Epidermal melanocyte (primary cell): ENCODE measurements at regions not wholly inside any gene's neighbourhood (a gene's known extent, or its start where the extent isn't known, plus 50 kb on each side); places are given as distances from the start of the nearest gene placed in this dataset.
"Not testable (repeated sequence)": the region's sequence is repeated elsewhere in the genome, so short reads cannot be mapped to it uniquely, and the experiment has no call there.

Experiments used
- DNase-seq: peaks from one replicate; pipeline ENCODE4 v3.0.0; 2011; ENCODE audit warnings: low spot score; ENCODE audit not compliant: insufficient read length

DNA sequence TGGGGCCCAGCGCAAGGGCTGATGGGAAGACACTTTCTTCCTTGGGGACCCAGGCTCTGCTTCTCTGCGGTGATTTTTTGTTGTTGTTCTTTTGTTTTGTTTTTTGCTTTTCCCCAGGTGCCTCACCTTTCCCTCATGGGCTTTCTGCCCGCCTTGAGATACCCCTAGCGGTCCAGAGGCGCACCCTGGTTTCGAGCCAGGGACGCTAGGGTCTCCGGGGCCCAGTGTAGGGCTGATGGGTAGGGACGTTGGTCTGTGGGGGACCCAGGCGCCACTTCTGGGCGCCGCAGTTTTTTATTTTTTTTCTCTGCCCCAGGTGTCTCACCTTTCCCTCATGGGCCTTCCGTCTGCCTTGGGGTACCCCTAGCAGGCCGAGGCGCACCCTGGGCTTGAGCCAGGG, 192.7 kb downstream of the POTEG start:
- DNase-seq: not testable (repeated sequence)

DNA sequence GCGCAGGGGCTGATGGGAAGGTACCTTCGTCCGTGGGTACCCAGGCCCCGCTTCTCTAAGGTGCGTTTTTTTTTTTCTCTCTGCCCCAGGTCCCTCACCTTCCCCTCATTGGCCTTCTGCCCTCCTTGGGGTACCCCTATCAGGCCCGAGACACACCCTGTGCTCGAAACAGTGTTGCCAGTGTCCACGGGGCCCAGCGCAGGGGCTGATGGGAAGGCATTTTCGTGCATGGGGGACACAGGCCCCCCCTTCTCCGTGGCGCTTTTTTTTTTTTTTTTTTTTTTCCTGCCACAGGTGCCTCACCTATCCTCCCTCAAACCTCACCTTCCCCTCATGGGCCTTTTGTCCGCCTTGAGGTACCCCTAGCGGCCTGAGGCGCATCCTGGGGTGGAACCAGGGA, 191.6 kb downstream of the POTEG start:
- DNase-seq: not testable (repeated sequence)

GRCh38 chr14:19266908-19267307, 167.2 kb downstream of the POTEG start:
- DNase-seq: not testable (repeated sequence)

DNA sequence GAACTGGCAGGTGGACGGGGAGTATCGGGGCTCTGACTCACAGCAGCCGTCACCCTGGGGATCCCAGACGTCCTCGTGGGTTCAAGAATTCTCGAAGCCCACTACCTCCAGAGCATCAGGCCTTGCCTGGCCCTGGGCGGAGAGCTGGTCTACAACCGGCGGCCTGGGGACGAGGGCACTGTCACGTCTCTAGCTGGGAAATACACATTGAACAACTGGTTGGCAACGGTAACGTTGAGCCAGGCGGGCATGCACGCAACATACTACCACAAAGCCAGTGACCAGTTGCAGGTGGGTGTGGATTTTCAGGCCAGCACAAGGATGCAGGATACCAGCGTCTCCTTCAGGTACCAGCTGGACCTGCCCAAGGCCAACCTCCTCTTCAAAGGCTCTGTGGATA, 166.5 kb downstream of the POTEG start:
- DNase-seq: not testable (repeated sequence)

- not testable (repeated sequence) for DNase-seq
These were observed 166.0 kb downstream of the POTEG start for GRCh38 chr14:19268047-19268627.

DNA sequence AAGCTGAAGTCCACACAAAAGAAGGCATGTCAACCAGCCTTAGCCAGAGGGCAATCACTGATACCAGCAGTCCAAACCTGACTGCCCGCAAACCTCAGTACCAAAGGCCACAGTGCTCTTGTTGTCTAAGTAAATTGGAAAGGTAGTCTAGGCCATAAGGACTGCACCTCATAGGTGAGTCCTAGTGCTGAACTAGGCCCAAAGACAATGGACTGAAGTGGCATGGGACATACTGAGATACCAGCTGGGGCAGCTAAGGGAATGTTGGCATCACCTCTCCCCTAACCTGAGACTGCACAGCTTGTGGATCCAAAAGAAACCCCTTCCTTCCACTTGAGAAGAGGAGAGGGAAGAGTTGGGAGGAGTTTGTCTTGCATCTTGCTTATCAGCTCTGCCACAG, 161.9 kb downstream of the POTEG start:
- not testable (repeated sequence) for DNase-seq

DNA sequence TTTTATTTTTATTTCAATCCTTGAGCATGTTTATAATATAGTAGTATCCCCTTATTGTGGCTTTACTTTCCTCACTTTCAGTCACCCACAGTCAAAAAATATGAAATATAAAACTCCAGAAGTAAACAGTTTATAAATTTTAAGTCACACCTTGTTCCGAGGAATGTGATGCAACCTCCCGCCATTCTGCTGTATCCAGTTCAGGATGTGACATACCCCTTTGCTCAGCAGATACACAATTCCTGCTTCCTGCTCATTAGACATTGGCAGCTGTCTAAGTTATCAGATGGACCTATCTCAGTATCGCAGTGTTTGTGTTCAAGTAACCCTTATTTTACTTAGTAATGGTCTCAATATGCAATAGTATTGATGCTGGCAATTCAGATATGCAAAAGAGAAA, 144.5 kb downstream of the POTEG start:
- DNase-seq: not testable (repeated sequence)

- not testable (repeated sequence) for DNase-seq
These were observed 133.9 kb downstream of the POTEG start for GRCh38 chr14:19300243-19300642.

DNA sequence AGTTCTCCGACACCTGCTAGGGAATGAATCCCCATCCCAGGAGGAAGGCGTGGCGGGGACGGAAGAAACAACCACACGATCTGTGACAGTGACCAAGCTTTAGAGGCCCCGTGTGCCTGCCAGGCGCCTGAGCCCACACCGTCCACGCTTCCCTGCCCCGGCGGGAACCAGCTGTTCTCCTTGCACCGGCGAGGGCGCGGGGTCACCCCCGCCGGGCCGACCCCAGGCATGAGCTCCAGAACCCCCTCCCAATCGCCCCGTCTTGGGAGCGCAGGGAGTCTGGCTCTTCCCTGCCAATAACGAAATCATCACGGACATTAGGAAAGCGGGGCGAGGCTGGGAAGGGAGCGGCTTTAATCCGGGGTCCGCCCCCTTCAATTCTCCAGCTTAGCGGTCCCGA, 133.3 kb downstream of the POTEG start:
- DNase-seq: not testable (repeated sequence)

DNA sequence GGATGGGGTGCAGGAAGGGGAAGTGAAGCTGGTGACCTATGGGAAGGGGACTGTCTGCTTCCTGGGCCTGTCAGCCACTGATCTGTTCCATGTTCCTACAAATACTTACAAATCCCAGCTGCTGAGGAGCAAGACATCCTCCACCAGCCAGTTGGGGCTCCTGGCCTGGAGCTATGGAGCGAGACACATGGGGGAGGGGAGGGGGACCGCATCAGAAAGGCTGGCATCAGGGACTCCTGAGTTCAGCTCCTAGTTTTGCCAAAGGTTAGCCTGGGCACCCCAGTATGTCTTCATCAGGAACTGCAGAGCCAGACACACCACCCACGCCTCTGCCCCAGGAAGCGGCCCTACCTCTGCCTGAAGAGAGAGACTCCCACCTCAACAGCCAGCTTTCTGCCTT, 130.3 kb downstream of the POTEG start:
- not testable (repeated sequence) for DNase-seq

- DNase-seq: not testable (repeated sequence)
These were observed 129.7 kb downstream of the POTEG start for GRCh38 chr14:19304442-19304841.

GRCh38 chr14:19304918-19305317, 129.2 kb downstream of the POTEG start:
- DNase-seq: not testable (repeated sequence)

GRCh38 chr14:19305776-19306175, 128.4 kb downstream of the POTEG start:
- DNase-seq: not testable (repeated sequence)

DNA sequence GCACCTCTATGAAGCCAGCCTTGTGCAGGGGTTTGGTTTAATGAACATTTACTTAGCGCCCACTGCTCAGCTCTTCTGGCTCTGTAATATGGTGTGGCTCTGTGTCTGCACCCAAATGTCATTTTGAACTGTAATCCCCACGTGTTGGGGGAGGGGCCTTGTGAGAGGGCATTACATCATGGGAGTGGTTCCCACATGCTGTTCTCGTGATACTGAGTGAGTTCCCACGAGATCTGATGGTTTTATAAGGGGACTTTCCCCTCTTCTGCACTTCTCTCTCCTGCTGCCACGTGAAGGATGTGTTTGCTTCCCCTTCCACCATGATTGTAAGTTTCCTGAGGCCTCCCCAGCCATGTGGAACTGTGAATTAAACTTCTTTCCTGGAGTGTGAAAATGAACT, 127.7 kb downstream of the POTEG start:
- not testable (repeated sequence) for DNase-seq

- not testable (repeated sequence) for DNase-seq
These were observed 123.1 kb downstream of the POTEG start for GRCh38 chr14:19311023-19311422.

DNA sequence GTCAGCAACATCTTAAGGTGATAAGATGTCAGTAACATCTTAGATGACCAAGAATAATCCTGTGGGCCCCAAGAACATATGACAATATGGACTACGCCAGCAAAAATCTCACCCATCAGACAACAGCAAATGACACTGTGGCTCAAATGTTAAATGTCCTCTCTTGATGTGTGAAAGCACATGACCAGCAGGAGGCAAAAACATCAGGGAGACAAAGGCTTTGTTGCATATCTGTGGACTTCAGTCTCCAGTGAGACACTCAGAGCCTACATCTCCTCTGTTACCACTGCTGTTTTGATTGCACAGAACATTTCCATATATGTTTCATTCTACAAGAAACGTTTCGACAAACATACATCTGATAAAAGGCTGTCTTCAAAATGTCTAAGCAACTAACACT, 103.5 kb downstream of the POTEG start:
- DNase-seq: not testable (repeated sequence)

DNA sequence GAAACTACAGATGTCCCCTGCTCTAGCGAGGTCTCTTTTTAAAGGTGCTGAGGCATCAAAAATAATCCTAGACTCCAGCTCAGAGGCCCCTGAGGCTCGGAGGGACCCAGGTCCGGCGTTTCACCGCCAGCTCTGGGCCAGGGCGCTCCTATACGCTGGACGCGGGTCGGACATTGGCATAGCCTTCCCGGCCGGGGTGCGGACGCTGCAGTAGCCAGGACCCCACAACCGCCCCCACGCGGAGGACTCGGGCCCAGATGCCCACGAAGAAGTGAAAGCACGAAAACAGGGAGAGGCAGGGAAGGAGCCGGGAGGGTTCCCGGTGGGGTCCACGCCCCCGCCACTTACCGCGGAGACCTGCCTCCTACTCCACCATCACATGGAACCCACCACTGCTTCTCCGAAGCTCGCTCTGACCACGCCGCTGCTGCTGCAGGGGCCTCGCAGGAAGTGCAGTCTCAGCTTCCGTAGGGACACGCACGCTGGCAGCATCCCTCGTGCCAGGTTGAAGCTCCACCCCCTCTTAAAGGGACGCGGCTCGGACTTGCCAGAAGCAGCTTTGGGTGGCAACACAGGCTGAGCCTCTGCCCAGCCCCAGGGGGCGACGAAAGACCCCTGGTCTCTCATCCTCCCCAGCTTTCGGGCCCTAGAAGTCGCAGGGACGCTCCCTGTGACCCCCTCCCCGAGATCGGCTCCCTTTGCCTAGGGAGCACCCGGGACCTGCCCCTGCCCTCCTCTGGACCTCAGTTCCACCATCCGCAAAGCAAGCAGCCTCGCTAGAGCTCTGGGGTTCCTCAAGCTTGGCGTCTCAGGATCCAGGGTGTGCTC, 96.7 kb downstream of the POTEG start:
- DNase-seq: not testable (repeated sequence)

- not testable (repeated sequence) for DNase-seq
These were observed 96.1 kb downstream of the POTEG start for GRCh38 chr14:19338060-19338372.

GRCh38 chr14:19340976-19341375, 93.2 kb downstream of the POTEG start:
- not testable (repeated sequence) for DNase-seq

- not testable (repeated sequence) for DNase-seq
These were observed 92.5 kb downstream of the POTEG start for GRCh38 chr14:19341627-19342026.

- DNase-seq: not testable (repeated sequence)
These were observed 89.9 kb downstream of the POTEG start for GRCh38 chr14:19344261-19344660.

DNA sequence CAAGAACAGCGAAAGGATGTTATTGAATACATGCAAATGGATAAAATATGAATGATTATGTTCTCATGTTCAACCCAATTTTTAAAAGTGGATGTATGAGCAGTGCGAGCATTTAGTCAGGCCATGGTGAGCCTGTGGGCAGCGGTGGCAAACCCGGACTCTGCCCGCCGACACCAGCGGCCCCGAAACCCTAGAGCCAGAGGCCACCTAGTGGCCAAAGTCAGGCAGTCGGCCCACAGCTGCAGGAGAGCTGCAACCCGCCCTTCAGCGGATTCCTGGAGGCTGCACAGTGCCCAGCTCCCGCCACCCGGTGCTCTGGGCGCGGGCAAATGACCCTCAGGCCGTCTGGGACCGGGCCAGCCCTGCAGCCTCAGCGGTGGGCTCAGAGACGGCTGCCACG, 89.5 kb downstream of the POTEG start:
- not testable (repeated sequence) for DNase-seq
